K562 (cell line): ENCODE measurements at regions not wholly inside any gene's neighbourhood (a gene's known extent, or its start where the extent isn't known, plus 50 kb on each side); places are given as distances from the start of the nearest gene placed in this dataset.

ENCODE experiments used
- SIX5 ChIP-seq, 2 experiments: IDR thresholded peaks; 2 replicates each; pipeline ENCODE4 v1.6.1; 2011; ENCODE audit warnings: low read length in 2 of 2, borderline replicate concordance in 1 of 2, low read depth in 1 of 2, mild to moderate bottlenecking in 1 of 2, moderate library complexity in 1 of 2; ENCODE audit not compliant: insufficient read depth in 1 of 2
- ZNF212 ChIP-seq: fragments of 450-650 bp; formaldehyde crosslinking; IDR thresholded peaks from 2 replicates; pipeline ENCODE4 v1.4.0; 2020; ENCODE audit warnings: mild to moderate bottlenecking
- TF ChIP-seq, protein P1 (sequence below): fragments of 450-650 bp; IDR thresholded peaks from 2 replicates; pipeline ENCODE4 v1.6.1; 2016; ENCODE audit warnings: mild to moderate bottlenecking, moderate library complexity
- TF ChIP-seq, protein P2 (sequence below): fragments of 450-650 bp; IDR thresholded peaks from 2 replicates; pipeline ENCODE4 v1.6.1; 2016; ENCODE audit warnings: borderline replicate concordance
- TF ChIP-seq, protein P3 (sequence below): fragments of 150-350 bp; conservative IDR thresholded peaks from 2 replicates; pipeline ENCODE4 v1.6.1; 2014; ENCODE audit warnings: low read length
- TF ChIP-seq, protein P4 (sequence below): sonication (generic); IDR thresholded peaks from 2 replicates; pipeline ENCODE4 v1.6.1; 2016

DNA sequence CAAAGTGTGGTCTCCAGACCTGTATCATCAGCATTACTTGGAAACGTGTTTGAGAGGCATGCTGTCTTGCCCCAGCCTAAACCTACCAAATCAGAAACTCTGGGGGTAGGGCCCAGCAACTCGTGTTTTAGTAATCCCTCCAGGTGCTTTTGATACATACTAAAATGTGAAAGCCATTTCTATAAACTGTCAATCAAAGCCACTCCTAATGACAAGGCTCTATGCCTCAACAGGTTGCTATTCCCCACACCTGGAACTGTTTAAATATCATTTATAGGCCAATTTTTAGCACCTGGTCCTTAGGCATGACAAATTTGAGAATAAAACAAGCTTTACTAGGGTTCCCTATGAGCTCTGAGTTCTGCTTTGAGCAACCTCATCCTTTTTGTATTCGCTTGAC, 158.7 kb upstream of the NR5A2 start (continued):
- TF ChIP-seq, protein P1, sequence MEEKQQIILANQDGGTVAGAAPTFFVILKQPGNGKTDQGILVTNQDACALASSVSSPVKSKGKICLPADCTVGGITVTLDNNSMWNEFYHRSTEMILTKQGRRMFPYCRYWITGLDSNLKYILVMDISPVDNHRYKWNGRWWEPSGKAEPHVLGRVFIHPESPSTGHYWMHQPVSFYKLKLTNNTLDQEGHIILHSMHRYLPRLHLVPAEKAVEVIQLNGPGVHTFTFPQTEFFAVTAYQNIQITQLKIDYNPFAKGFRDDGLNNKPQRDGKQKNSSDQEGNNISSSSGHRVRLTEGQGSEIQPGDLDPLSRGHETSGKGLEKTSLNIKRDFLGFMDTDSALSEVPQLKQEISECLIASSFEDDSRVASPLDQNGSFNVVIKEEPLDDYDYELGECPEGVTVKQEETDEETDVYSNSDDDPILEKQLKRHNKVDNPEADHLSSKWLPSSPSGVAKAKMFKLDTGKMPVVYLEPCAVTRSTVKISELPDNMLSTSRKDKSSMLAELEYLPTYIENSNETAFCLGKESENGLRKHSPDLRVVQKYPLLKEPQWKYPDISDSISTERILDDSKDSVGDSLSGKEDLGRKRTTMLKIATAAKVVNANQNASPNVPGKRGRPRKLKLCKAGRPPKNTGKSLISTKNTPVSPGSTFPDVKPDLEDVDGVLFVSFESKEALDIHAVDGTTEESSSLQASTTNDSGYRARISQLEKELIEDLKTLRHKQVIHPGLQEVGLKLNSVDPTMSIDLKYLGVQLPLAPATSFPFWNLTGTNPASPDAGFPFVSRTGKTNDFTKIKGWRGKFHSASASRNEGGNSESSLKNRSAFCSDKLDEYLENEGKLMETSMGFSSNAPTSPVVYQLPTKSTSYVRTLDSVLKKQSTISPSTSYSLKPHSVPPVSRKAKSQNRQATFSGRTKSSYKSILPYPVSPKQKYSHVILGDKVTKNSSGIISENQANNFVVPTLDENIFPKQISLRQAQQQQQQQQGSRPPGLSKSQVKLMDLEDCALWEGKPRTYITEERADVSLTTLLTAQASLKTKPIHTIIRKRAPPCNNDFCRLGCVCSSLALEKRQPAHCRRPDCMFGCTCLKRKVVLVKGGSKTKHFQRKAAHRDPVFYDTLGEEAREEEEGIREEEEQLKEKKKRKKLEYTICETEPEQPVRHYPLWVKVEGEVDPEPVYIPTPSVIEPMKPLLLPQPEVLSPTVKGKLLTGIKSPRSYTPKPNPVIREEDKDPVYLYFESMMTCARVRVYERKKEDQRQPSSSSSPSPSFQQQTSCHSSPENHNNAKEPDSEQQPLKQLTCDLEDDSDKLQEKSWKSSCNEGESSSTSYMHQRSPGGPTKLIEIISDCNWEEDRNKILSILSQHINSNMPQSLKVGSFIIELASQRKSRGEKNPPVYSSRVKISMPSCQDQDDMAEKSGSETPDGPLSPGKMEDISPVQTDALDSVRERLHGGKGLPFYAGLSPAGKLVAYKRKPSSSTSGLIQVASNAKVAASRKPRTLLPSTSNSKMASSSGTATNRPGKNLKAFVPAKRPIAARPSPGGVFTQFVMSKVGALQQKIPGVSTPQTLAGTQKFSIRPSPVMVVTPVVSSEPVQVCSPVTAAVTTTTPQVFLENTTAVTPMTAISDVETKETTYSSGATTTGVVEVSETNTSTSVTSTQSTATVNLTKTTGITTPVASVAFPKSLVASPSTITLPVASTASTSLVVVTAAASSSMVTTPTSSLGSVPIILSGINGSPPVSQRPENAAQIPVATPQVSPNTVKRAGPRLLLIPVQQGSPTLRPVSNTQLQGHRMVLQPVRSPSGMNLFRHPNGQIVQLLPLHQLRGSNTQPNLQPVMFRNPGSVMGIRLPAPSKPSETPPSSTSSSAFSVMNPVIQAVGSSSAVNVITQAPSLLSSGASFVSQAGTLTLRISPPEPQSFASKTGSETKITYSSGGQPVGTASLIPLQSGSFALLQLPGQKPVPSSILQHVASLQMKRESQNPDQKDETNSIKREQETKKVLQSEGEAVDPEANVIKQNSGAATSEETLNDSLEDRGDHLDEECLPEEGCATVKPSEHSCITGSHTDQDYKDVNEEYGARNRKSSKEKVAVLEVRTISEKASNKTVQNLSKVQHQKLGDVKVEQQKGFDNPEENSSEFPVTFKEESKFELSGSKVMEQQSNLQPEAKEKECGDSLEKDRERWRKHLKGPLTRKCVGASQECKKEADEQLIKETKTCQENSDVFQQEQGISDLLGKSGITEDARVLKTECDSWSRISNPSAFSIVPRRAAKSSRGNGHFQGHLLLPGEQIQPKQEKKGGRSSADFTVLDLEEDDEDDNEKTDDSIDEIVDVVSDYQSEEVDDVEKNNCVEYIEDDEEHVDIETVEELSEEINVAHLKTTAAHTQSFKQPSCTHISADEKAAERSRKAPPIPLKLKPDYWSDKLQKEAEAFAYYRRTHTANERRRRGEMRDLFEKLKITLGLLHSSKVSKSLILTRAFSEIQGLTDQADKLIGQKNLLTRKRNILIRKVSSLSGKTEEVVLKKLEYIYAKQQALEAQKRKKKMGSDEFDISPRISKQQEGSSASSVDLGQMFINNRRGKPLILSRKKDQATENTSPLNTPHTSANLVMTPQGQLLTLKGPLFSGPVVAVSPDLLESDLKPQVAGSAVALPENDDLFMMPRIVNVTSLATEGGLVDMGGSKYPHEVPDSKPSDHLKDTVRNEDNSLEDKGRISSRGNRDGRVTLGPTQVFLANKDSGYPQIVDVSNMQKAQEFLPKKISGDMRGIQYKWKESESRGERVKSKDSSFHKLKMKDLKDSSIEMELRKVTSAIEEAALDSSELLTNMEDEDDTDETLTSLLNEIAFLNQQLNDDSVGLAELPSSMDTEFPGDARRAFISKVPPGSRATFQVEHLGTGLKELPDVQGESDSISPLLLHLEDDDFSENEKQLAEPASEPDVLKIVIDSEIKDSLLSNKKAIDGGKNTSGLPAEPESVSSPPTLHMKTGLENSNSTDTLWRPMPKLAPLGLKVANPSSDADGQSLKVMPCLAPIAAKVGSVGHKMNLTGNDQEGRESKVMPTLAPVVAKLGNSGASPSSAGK: no peak
- TF ChIP-seq, protein P2, sequence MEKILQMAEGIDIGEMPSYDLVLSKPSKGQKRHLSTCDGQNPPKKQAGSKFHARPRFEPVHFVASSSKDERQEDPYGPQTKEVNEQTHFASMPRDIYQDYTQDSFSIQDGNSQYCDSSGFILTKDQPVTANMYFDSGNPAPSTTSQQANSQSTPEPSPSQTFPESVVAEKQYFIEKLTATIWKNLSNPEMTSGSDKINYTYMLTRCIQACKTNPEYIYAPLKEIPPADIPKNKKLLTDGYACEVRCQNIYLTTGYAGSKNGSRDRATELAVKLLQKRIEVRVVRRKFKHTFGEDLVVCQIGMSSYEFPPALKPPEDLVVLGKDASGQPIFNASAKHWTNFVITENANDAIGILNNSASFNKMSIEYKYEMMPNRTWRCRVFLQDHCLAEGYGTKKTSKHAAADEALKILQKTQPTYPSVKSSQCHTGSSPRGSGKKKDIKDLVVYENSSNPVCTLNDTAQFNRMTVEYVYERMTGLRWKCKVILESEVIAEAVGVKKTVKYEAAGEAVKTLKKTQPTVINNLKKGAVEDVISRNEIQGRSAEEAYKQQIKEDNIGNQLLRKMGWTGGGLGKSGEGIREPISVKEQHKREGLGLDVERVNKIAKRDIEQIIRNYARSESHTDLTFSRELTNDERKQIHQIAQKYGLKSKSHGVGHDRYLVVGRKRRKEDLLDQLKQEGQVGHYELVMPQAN: no peak
- TF ChIP-seq, protein P3, sequence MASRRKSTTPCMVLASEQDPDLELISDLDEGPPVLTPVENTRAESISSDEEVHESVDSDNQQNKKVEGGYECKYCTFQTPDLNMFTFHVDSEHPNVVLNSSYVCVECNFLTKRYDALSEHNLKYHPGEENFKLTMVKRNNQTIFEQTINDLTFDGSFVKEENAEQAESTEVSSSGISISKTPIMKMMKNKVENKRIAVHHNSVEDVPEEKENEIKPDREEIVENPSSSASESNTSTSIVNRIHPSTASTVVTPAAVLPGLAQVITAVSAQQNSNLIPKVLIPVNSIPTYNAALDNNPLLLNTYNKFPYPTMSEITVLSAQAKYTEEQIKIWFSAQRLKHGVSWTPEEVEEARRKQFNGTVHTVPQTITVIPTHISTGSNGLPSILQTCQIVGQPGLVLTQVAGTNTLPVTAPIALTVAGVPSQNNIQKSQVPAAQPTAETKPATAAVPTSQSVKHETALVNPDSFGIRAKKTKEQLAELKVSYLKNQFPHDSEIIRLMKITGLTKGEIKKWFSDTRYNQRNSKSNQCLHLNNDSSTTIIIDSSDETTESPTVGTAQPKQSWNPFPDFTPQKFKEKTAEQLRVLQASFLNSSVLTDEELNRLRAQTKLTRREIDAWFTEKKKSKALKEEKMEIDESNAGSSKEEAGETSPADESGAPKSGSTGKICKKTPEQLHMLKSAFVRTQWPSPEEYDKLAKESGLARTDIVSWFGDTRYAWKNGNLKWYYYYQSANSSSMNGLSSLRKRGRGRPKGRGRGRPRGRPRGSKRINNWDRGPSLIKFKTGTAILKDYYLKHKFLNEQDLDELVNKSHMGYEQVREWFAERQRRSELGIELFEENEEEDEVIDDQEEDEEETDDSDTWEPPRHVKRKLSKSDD: no peak
- no peak for TF ChIP-seq SIX5 (IDR thresholded peaks at IDR 0.05; ENCODE audit: borderline replicate concordance in 1 of 2, insufficient read depth in 1 of 2, low read depth in 1 of 2, low read length in 2 of 2)
- no peak for TF ChIP-seq ZNF212 (CRISPR knock-in tag)
- TF ChIP-seq, protein P4, sequence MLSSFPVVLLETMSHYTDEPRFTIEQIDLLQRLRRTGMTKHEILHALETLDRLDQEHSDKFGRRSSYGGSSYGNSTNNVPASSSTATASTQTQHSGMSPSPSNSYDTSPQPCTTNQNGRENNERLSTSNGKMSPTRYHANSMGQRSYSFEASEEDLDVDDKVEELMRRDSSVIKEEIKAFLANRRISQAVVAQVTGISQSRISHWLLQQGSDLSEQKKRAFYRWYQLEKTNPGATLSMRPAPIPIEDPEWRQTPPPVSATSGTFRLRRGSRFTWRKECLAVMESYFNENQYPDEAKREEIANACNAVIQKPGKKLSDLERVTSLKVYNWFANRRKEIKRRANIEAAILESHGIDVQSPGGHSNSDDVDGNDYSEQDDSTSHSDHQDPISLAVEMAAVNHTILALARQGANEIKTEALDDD: no peak
